ENCODE measurements at regions not wholly inside any gene's neighbourhood (a gene's known extent, or its start where the extent isn't known, plus 50 kb on each side); places are given as distances from the start of the nearest gene placed in this dataset.

GRCh38 chr3:190197346-190197763 lies 76.7 kb upstream of the P3H2 start:
- no peak for TF ChIP-seq EZH2 (IDR thresholded peaks at IDR 0.05; ENCODE audit: low read depth, unreplicated experiment)
- no peak for TF ChIP-seq CTCF (conservative IDR thresholded peaks at IDR 0.05; ENCODE audit: low read depth in 2 of 2)
- no peak for TF ChIP-seq POLR2AphosphoS5 (IDR thresholded peaks at IDR 0.05; ENCODE audit: low read depth)
